ENCODE measurements at regions not wholly inside any gene's neighbourhood (a gene's known extent, or its start where the extent isn't known, plus 50 kb on each side); places are given as distances from the start of the nearest gene placed in this dataset.

DNA sequence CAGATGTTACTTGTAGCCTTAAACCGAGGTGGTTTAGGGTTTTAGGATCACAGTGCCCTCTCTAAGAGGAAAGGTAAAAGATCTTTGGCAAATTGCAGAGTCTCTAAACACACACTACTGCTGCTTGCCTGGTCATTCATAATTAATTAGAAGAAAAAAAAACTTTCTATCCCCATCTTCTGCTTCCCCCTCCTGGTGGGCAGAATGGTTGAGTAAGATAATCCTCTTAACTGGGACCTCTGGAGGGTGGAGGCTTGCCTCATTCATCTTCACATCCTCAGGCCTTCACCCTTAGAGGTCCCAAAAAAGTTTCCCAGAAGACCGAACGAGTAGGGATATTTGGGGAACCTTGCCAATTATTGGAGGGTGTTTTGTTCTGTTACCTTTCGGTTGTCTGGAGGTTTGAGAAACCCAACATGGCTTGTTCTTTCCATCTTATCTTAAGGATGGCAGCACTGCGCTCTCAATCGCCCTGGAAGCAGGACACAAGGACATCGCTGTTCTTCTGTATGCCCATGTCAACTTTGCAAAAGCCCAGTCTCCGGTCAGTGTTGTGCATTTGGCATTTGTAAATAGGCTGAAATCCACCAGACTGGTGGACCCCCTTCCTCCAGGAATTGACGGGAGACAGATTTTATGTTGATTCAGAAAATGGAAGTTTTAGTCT lies 97.3 kb upstream of the DMRT1 start:
- Histone ChIP-seq H3K9ac (ENCODE audit: low read depth, low read length, poor library complexity, severe bottlenecking) (peak overlapping the region; percentile 31), H4K20me1 (ENCODE audit: insufficient read depth, low read length, poor library complexity, severe bottlenecking) (no peaks in the 10 kb centered on the region), H3K27me3 (ENCODE audit: insufficient read depth, low read length, poor library complexity, severe bottlenecking) (no peaks in the 10 kb centered on the region), H3K4me3 (ENCODE audit: low read length, poor library complexity, severe bottlenecking) (peak overlapping the region; percentile 5), H3K4me2 (ENCODE audit: low read depth, low read length, poor library complexity, severe bottlenecking) (peak overlapping the region; percentile 96), H2AFZ (ENCODE audit: low read length) (no peak overlapping the region), H3K9me3 (ENCODE audit: insufficient read depth, low read depth, low read length) (no peaks in the 10 kb centered on the region), H3K4me1 (ENCODE audit: insufficient read depth, low read length, poor library complexity, severe bottlenecking) (peaks cover 53% of the 10 kb centered on the region), H3K9me2 (replicated peaks; ENCODE audit: low read depth, low read length) (no peaks in the 10 kb centered on the region), H3K79me2 (ENCODE audit: insufficient read depth, low read length) (peaks cover 79% of the 10 kb centered on the region), H3F3A (ENCODE audit: low read depth) (peaks cover 4% of the 10 kb centered on the region), H3K36me3 (ENCODE audit: insufficient read depth, low read length) (peaks cover 66% of the 10 kb centered on the region)
- TF ChIP-seq EZH2phosphoT487 (IDR thresholded peaks at IDR 0.05; ENCODE audit: borderline replicate concordance) (no peak), CTCF (conservative IDR thresholded peaks at IDR 0.05; ENCODE audit: low read length) (0 out of 2 replicates have a peak, but pooled peaks have one; percentile 14)

DNA sequence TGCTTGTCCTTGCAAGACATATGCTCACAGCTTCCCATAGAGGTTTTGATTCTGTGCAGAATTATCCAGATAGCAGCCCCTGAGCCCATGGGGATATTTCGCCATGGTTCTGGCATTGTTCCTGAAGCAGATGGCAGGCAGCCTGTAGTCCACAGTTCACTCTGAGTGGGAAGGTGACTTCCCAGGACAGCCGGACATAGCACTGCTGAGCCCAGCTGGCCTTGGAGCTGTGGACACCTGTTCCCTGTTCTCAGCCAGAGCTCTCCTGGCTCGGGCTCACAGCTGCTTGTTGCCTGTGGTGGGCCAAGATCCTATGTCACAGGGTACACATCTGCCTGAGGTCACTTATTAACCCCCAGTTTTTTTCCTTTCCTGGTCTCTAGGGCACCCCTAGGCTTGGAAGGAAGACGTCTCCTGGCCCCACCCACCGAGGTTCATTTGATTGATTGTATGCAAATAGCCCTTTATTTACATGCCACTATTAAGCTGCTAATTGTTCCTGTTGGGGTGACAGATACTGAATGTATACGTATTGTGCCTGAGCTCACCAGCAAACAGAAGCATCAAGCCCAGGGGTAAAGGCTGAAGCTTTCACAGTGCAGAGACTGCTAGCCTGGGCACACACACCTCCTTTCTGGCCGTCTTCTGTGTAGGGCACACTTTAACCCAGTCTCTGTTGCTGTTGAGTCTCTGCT lies 96.6 kb upstream of the DMRT1 start:
- no peaks in the 10 kb centered on the region for H3K27me3 ChIP-seq (ENCODE audit: insufficient read depth, low read length, poor library complexity, severe bottlenecking)
- no peak overlapping the region for H2AFZ ChIP-seq (ENCODE audit: low read length)
- H3K4me1 ChIP-seq (ENCODE audit: insufficient read depth, low read length, poor library complexity, severe bottlenecking) = peaks cover 57% of the 10 kb centered on the region
- H3K4me3 ChIP-seq (ENCODE audit: low read length, poor library complexity, severe bottlenecking) = peak overlapping the region; percentile 5
- no peaks in the 10 kb centered on the region for H3K9me3 ChIP-seq (ENCODE audit: insufficient read depth, low read depth, low read length)
- H3K79me2 ChIP-seq (ENCODE audit: insufficient read depth, low read length) = peaks cover 73% of the 10 kb centered on the region
- TF ChIP-seq CTCF (conservative IDR thresholded peaks at IDR 0.05; ENCODE audit: low read length) = no peak
- no peak for TF ChIP-seq EZH2phosphoT487 (IDR thresholded peaks at IDR 0.05; ENCODE audit: borderline replicate concordance)
- peak overlapping the region; percentile 96 for H3K4me2 ChIP-seq (ENCODE audit: low read depth, low read length, poor library complexity, severe bottlenecking)
- H3K9ac ChIP-seq (ENCODE audit: low read depth, low read length, poor library complexity, severe bottlenecking) = peak overlapping the region; percentile 31
- peaks cover 8% of the 10 kb centered on the region for H3F3A ChIP-seq (ENCODE audit: low read depth)
- no peaks in the 10 kb centered on the region for H4K20me1 ChIP-seq (ENCODE audit: insufficient read depth, low read length, poor library complexity, severe bottlenecking)
- H3K9me2 ChIP-seq (replicated peaks; ENCODE audit: low read depth, low read length) = no peaks in the 10 kb centered on the region
- H3K36me3 ChIP-seq (ENCODE audit: insufficient read depth, low read length) = peaks cover 58% of the 10 kb centered on the region

GRCh38 chr9:745761-746380 lies 95.6 kb upstream of the DMRT1 start:
- Histone ChIP-seq H2AFZ (ENCODE audit: low read length) (no peak overlapping the region), H3K9me3 (ENCODE audit: insufficient read depth, low read depth, low read length) (no peaks in the 10 kb centered on the region), H3F3A (ENCODE audit: low read depth) (peaks cover 8% of the 10 kb centered on the region), H3K4me2 (ENCODE audit: low read depth, low read length, poor library complexity, severe bottlenecking) (peak overlapping the region; percentile 96), H3K4me3 (ENCODE audit: low read length, poor library complexity, severe bottlenecking) (no peak overlapping the region), H3K27me3 (ENCODE audit: insufficient read depth, low read length, poor library complexity, severe bottlenecking) (no peaks in the 10 kb centered on the region), H3K4me1 (ENCODE audit: insufficient read depth, low read length, poor library complexity, severe bottlenecking) (peaks cover 67% of the 10 kb centered on the region), H3K36me3 (ENCODE audit: insufficient read depth, low read length) (peaks cover 49% of the 10 kb centered on the region), H3K9me2 (replicated peaks; ENCODE audit: low read depth, low read length) (no peaks in the 10 kb centered on the region), H4K20me1 (ENCODE audit: insufficient read depth, low read length, poor library complexity, severe bottlenecking) (no peaks in the 10 kb centered on the region), H3K9ac (ENCODE audit: low read depth, low read length, poor library complexity, severe bottlenecking) (peak overlapping the region; percentile 20), H3K79me2 (ENCODE audit: insufficient read depth, low read length) (peaks cover 66% of the 10 kb centered on the region)
- no peak for TF ChIP-seq CTCF (conservative IDR thresholded peaks at IDR 0.05; ENCODE audit: low read length)
- no peak for TF ChIP-seq EZH2phosphoT487 (IDR thresholded peaks at IDR 0.05; ENCODE audit: borderline replicate concordance)
